RWPE1 (cell line): ENCODE measurements at regions not wholly inside any gene's neighbourhood (a gene's known extent, or its start where the extent isn't known, plus 50 kb on each side); places are given as distances from the start of the nearest gene placed in this dataset.

Experiments
- CTCF ChIA-PET: fragments of 350-600 bp; sonication (Branson Sonifier 250); formaldehyde crosslinking; extraction: SDS; loops from one replicate; lab custom pipeline; 2021; lab: Yijun Ruan, JAX
- POLR2A ChIA-PET: fragments of 400-600 bp; formaldehyde crosslinking; extraction: SDS; loops from one replicate; lab custom pipeline; 2020; ENCODE audit warnings: antibody characterized with exemption; ENCODE audit not compliant: low non-redundant PET; lab: Yijun Ruan, JAX
- DNase-seq: peaks from one replicate; pipeline ENCODE4 v3.0.0; 2012; ENCODE audit warnings: low spot score
- H3K27ac ChIP-seq: fragments of 450-650 bp; 2 replicates; pipeline ENCODE4 v1.5.1; 2017
- TF ChIP-seq, protein P1 (sequence below): fragments of 450-650 bp; conservative IDR thresholded peaks from 2 replicates; pipeline ENCODE4 v1.5.1; 2017; ENCODE audit warnings: low read depth, mild to moderate bottlenecking

DNA sequence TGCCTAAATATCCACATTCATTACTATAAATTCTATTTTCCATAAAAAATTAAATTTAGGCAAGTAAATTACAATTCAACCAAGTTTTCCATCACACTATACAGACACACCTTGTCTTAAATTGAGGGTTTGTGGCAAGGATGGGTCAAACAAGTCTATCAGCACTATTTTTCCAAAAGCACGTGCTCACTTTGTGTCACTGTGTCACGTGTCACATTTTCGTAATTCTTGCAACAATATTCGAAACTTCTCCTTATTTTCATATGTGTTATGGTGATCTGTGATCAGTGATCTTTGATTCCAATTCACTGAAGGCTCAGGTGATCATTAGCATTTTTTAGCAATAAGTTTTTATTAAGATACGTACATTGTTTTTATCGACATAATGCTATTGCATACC lies 323.3 kb upstream of the CNTN4 start:
- POLR2A ChIA-PET: no interaction called here
- CTCF ChIA-PET: no interaction called here
- TF ChIP-seq, protein P1, sequence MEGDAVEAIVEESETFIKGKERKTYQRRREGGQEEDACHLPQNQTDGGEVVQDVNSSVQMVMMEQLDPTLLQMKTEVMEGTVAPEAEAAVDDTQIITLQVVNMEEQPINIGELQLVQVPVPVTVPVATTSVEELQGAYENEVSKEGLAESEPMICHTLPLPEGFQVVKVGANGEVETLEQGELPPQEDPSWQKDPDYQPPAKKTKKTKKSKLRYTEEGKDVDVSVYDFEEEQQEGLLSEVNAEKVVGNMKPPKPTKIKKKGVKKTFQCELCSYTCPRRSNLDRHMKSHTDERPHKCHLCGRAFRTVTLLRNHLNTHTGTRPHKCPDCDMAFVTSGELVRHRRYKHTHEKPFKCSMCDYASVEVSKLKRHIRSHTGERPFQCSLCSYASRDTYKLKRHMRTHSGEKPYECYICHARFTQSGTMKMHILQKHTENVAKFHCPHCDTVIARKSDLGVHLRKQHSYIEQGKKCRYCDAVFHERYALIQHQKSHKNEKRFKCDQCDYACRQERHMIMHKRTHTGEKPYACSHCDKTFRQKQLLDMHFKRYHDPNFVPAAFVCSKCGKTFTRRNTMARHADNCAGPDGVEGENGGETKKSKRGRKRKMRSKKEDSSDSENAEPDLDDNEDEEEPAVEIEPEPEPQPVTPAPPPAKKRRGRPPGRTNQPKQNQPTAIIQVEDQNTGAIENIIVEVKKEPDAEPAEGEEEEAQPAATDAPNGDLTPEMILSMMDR: no peak
- no peak for DNase-seq
- H3K27ac ChIP-seq: no peak overlapping the region

GRCh38 chr3:1783995-1784394 lies 314.7 kb upstream of the CNTN4 start:
- H3K27ac ChIP-seq: no peak overlapping the region
- POLR2A ChIA-PET: no interaction called here
- DNase-seq: no peak
- CTCF ChIA-PET: no interaction called here
- TF ChIP-seq, protein P1: no peak

DNA sequence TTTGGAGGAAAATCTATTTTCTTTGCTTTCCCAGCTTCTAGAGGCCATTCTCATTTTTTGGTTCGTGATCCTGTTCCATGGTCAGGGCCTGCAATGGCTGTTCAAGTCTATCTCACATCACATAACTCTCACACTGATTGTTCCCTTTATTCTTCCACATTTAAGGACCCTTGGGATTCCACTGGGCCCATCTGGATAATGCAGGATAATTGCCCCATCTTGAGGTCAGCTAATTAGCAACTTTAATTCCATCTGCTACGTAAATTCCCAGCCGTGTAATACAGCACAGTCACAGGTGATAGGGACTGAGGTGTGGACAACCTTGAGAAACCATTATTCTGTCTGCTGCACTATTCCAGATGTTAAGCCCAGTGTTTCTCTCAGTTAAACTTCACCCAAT lies 311.6 kb upstream of the CNTN4 start:
- ChIA-PET POLR2A (no interaction called here), CTCF (no interaction called here)
- TF ChIP-seq, protein P1: no peak
- no peak for DNase-seq
- H3K27ac ChIP-seq: no peak overlapping the region

GRCh38 chr3:1792466-1792865 lies 306.2 kb upstream of the CNTN4 start:
- CTCF ChIA-PET: no interaction called here
- DNase-seq: no peak
- H3K27ac ChIP-seq: no peak overlapping the region
- TF ChIP-seq, protein P1: no peak
- POLR2A ChIA-PET: no interaction called here

DNA sequence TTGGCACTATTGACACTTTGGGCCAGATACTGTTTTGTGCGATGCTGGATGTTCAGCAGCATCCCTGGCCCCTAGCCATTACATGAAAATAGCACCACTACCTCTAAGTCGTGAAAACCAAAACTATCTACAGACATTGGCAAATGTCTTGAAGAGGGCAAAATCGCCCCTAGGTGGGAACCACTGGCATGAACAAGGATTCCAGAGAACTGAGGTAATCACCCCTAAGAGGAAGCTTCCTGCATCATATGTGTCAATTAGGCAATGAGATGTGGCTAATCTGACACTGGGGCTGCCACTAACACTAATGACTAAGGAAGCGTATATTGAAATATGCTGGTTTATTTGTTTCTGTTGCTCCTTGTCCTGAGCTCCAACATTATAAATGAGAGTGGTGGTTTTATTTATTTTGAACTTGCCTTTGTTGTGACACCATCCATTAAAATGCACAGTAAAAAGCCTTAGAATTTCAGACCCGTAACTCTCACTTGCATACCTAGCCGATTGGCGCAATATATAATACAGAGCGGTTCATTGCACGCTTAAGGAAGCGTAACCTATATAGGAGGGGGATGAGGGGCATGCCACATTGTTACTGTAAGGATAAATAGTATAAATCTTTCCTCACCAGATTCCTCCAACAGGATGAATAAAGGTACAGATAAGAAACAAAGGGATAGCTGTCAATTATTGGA lies 299.8 kb upstream of the CNTN4 start:
- ChIA-PET CTCF (interaction anchor here (0.7 kb wide), 1 partner anchor 921 kb away, joined by 3 read pairs; no protein-coding TSS in a partner anchor), POLR2A (no interaction called here)
- DNase-seq: no peak
- H3K27ac ChIP-seq: no peak overlapping the region
- TF ChIP-seq, protein P1: no peak

DNA sequence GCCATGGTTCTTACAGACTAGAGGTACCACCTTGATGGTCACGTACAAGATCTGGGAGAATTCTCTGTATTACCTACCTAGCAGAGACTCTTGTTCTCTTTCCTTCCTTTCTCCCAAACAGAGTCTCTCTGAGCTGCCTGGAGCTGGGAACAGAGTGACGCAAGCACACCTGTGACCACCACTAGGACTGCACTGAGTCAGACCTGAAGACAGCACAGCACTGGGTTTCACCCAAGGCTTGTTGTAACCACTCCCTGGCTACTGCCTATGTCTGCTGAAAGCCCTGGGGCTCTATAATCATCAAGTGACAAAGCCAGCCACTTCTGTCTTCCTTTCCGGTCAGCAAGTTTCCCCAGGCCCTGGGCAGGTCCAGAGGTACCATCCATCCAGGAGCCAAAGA lies 293.3 kb upstream of the CNTN4 start:
- TF ChIP-seq, protein P1: no peak
- no peak for DNase-seq
- CTCF ChIA-PET: no interaction called here
- POLR2A ChIA-PET: no interaction called here
- no peak overlapping the region for H3K27ac ChIP-seq

DNA sequence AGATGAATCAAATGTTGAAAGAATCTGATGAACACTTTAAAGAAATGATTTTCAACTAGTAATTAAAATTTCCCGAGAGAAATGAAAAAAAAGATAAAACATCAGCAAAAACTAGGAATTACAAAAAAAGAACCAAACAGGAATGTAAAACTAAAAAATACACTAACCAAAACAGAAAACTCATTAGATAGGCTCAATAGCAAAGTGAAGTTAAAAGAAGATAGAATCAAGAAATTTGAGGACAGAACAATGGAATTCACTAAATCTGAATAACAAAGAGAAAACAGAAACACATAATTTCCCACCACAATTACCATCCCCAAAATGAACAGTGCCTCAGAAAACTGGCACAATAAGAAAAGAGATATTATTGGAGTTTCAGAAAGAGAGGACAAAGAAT lies 290.1 kb upstream of the CNTN4 start:
- ChIA-PET POLR2A (no interaction called here), CTCF (no interaction called here)
- TF ChIP-seq, protein P1: no peak
- no peak for DNase-seq
- H3K27ac ChIP-seq: no peak overlapping the region
